ENCODE measurements at regions not wholly inside any gene's neighbourhood (a gene's known extent, or its start where the extent isn't known, plus 50 kb on each side); places are given as distances from the start of the nearest gene placed in this dataset.
A peak's percentile ranks its signal among the peaks of the same experiment; 100 is the strongest.

DNA sequence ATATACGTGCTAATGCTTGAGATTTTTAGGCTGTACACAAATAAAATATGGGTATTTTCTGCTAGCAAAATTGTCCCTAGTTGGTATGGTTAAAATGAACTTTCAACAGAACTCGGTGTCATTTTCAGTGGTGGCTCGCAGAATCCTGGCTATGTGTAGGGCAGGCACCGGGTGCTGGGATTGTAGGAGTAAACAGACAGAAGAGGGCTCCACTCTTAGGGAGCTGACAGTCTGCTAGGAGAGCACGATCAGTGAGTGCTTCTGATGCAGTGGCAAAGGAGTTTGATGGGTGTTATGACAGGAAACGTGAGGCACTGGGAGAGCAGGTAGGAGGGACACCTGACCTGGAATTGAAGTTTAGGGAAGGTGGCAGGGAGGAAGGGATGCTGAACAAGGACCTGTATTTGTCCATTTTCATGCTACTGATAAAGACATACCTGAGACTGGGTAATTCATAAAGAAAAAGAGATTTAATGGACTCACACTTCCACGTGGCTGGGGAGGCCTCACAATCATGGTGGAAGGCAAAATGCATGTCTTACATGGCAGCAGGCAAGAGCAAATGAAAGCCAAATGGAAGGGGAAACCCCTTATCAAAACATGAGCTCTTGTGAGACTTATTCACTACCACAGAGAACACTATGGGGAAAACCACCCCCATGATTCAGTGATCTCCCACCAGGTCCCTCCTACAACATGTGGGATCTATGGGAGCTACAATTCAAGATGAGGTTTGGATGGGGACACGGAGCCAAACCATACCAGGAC is 105.4 kb upstream of the LCLAT1 start:
- DNase-seq (ENCODE audit: low spot score) = no peak

DNA sequence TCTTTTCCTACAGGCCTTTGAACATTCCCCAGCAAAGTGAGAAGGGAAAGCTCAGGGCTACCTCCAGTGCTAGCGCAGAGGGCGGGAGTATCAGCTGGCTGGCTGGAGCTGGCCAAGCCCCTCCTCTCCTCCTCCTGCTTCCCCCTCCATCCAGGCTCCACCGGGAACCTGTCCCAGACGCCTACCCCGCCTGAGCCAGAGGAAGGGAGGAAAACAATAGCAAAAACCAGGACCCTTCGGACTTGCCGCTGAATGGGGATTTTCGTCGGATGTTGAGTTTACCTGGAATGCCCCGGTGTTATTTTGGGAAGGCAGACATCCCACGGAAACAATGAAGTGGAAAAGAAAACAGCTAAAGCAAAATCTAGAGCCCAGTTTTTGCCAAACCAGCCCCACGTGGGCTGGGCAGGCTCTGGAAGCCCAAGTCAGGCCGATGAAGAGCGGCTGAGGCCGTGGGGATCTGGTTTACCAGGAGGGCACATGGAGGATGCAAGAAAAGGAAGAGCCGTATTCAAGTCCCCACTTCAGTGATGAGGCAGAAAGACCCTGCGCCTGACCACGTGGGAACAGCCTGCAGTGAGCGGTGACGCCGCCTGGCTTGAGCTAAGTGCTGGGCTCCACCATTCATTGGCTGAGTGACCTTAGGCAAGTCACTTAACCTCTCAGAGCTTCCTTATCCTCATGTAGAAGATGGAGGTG is 100.4 kb upstream of the LCLAT1 start:
- DNase-seq (ENCODE audit: low spot score) = no peak

DNA sequence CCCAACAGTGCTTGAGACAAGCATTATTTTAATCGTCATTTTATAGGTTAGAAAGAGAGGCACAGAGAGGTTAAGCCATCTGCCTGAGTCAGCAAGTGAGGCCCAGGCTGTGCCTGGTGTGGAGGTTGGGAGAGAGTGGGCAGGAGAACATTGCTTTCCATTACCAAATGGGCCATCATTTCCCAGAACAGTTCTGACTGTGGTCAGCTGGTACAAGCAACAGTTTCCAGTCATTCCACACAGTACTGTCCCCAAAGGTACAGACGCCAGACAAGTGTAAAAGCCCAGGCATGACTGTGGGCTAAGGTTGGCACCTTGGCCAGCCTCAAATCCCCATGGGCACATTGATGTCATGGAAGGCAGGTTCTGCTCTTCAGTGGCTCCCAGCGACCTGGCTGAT is 98.2 kb upstream of the LCLAT1 start:
- no peak for DNase-seq (ENCODE audit: low spot score)

DNA sequence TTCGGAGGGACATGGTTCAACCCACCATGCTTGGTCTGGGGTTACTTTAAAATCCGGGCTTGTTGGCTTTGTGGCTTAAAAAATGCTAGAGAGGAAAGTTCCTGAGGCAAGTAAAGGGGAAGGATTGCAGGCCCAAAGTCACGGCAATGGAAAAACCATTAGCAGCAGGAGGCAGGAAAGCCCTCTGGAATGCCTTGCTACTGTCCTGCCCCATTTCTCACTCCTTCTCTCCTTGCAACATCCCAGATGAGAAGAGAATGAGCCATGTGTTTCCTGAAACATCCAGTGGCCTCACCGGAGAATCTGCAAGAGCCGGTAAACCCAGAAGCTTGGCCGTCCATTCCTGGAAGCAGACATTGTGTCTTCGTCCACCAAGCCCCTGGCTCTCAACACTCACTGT is 97.4 kb upstream of the LCLAT1 start:
- DNase-seq (ENCODE audit: low spot score) = no peak

DNA sequence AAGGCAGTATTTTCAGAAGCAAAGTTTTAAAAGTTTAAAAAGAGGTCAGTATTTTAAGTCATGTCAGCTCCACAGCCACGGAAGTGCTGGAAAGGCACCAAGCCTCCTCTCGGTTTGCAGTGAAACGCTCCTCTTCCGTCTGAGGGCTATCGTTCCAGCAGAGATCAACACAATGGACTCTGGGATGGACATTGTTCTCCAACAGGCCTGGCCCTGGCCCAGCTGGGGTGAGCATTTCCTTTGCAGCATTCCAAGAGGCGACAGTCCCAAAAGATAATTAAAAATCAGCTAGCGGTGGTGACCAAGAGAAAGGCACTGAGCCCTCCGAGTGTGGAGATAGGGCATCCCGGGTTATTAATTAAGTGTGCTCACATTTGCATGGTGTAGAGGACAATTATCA is 95.9 kb upstream of the LCLAT1 start:
- DNase-seq (ENCODE audit: low spot score) = no peak

DNA sequence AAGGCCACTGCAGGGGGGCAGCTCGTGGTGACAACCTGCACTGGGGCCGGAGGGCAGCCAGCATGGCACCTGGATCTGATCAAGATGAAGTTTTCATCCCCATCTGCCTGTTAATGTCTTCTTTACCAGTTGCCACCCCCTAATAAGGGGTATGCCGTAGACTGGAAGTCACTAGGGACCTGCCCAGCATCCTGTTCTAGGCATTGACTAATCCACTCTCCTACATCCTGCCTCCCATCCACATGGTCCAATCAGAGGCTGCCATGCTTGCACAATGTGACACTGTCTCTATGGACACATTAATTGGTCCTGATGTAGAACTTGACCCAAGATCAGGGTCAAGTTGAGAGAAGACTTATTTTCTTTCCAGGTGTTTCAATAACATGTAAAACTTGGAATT is 95.1 kb upstream of the LCLAT1 start:
- no peak for DNase-seq (ENCODE audit: low spot score)

DNA sequence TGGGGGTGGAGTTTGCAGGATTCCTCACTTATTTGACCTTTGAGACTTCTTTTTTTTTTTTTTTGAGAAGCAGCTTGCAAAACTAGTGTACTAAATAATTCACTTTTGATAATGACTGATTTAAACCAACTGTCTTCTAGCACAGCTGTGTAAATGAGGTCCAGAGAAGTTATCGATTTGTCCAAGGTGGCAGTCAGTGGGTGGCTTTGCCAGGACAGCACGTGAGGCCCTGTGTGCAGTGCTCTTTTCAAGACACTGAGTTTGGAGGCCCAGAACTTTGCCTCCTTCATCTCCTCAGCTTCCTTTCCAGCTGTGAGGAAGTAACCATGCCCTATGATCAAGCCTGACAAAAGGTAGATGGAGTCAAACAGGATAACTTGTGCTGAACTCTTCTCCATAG is 92.9 kb upstream of the LCLAT1 start:
- DNase-seq (ENCODE audit: low spot score) = no peak

DNA sequence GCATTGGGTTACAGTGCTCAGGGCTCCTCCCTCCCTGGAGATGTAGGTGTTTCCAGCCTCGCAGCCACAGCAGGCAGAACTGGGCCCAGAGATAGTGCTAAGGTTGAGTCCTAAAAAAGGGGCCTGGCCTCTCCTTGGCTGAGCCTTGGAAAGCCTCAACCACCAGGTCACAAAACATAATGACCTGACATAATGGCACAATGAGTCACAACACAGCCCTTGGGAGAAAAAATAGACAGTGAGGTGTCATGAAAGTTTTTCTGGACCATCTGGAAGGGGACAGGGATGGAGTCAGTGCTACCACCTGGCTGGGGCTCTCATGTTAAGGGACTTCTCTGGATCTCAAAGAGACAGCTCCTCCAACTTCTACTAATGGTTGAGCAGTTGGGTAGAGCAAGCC is 92.4 kb upstream of the LCLAT1 start:
- DNase-seq (ENCODE audit: low spot score) = no peak

DNA sequence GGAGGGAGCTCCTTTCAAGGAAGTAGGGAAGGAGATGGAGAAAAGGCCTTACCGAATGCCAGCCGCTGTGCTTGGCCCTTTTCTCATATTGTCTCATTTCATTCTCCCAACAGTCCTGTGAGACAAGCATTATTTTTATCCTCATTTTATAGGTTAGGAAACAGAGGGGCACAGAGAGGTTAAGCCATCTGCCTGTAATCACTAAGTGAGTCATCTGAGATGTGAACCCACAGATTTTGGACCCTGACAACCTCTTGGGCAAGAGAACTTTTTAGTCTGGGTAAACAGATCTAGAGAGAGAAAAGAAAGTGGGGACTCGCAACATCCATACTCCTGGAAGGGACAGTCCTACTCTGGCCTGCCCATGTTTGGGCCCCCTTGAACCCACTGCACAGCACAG is 91.7 kb upstream of the LCLAT1 start:
- no peak for DNase-seq (ENCODE audit: low spot score)

DNA sequence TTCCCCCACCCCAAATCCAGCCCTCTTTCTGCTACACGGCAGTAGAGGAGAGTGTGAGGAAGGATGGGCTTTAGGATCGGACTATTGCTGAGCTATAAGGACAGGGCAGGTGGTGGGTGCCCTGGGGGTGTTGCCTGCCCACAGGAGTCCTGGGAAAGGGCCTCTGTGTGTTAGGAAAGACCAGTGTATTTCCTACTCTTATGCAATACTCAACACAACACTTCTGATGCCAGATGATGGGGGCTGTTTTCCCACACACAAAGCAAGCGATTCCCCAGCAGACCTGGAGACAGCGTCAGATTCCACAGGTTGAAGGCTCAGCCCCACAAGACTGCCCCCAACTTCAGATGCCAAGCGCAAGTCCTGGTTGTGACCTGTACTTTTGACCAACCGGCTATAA is 91.0 kb upstream of the LCLAT1 start:
- no peak for DNase-seq (ENCODE audit: low spot score)

DNA sequence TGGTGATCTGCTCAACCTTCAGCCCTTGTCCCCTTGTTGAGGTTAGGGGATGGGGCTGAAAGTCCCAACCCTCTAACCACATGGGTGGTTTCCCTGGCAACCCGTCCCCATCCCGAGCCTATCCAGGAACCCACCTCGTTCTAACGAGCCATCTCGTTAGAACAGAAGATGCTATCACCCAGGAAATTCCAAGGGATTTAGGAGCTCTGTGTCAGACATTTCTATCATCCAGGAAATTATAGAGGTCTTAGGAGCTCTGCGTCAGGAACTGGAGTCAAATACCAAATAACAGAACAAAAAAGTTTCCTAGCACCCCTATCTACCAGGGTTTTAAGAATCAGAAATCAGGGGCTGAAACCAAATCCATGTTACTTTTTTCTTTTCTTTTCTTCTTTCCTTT is 90.3 kb upstream of the LCLAT1 start:
- DNase-seq (ENCODE audit: low spot score) = no peak

DNA sequence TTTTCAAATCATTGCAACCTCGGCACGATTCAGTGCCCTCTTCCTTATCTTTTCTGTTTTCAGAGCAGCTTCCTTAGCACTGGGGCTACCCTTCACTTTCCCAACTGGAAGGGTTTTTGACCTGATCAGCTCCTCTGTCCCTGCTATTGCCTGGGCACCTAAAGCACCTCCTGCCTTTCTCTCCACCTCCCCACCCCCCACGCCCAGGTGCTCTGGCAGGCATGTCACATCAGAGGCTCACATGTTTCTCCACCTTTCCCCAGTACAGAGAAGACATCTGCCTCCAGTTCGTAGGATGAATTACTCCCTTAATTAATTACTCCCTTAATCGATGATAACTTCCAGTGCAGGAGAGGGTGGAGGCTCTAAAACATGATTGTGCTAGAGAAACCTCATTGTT is 88.7 kb upstream of the LCLAT1 start:
- no peak for DNase-seq (ENCODE audit: low spot score)

DNA sequence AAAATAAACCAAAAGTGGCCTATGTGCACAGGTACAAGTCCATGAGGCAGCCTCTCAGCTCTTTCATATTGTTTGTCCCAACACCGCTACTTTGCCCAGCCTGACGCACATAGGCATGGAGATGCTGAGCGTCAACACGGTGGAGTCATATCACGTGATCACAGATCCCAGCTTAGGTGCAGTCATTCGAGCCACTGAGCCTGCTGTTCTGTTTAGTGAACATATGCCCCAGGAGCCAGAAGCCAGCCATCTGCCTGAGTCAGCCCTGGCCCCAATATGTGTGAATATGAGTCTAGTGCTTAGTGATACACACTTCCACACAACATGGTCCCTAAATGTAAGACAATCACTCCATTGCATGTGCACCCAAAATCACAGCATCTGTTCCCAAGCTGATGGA is 88.2 kb upstream of the LCLAT1 start:
- no peak for DNase-seq (ENCODE audit: low spot score)

DNA sequence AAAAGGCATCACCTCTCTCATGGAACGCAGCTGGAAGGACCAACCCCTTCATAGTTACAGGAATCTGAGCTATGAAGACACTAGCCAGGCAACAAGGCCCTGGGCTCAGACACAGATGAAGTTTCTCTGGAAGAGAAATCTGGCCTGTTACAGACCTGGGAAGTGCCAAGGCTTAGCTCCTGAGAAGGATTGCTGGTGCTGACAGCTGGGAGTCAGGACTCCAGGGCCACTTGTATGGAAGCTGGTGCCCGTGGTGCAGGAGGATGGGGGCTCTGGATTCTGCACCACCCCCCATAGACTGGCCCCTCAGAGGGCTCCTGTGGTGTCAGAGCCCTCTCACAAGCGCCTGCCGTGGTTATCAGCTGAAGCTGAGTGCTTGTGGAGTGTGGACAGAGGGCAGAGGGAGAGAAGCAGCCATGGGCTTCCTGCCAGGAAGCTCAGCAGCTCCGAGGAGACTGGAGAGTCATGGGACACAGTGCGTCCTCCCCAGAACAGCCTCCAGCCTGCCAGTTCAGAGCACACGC is 87.3 kb upstream of the LCLAT1 start:
- no peak for DNase-seq (ENCODE audit: low spot score)

DNA sequence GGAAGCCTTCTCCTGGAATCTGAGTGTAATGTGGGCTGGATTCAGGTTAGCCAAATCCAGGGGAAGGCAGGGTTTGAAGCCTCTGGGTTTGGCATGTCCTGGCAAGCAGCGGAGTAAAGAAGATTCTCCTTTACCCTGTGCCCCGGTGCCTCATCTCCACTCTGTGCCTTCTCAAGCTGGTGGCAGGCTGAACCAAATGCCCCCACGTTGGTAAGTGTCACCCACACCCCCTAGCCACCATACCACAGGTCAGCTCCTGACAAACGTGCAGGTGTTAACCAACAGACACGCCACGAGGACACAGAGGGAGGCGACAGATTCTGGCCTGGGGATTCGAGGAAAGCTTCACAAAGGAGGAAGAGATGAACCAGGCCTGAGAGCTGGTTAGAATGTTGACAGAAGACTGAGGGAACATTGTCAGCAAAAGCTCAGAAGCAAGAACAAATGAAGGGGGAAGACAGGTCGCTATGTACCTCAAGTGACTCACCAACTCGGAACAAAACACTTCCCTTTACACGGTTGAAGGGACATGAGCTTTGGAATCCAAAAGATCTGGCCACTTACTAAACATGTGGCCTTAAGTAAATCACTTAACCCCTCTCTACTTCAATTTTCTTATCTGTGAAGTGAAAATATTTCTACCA is 85.2 kb upstream of the LCLAT1 start:
- DNase-seq (ENCODE audit: low spot score) = peak; percentile 10

DNA sequence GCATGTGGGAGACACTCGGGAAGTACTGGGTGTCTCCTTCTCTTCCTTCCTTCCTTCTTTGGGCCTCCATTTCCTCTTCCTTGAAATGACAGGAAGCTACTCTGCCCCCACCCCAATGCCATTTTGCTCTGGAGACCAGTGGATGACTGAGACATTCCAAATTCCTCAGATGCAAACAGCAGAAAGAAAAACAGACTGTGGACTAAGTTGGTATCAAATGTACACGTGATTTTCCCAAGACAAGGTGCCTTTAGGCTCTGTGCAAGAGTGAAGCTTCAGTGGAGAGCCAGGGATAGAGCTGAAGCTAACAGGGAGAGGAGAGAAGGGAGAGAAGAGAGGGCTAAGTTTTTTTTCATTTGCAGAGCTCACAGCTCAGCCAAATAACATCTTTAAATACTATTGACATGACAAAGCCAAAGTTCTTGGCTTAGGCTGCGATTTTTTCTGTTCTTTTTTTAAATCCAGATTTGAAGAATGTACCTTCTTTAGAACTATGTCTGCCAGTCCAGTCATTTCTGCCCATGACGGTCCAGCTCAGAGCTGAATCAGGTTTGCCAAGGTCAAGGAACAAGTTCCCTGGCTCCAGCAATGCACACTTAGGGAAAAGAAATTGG is 84.5 kb upstream of the LCLAT1 start:
- DNase-seq (ENCODE audit: low spot score) = no peak

DNA sequence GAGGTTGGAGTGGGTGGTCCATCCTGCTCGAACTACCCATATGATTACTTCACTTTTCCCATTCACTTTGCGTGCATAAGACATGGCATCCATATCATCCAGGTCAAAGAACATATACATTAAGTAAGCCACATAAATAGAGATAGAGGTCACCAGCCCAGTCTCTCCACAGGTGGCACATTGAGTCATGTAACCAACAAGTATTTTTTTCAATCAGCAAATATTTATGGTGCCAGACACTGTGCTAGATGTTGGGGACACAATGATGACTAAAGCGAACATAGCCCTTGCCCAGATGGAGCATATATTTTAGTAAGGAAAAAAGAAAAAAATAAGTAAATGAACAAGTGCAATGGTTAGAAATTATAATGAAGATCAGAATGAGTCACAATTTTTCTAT is 83.6 kb upstream of the LCLAT1 start:
- no peak for DNase-seq (ENCODE audit: low spot score)

DNA sequence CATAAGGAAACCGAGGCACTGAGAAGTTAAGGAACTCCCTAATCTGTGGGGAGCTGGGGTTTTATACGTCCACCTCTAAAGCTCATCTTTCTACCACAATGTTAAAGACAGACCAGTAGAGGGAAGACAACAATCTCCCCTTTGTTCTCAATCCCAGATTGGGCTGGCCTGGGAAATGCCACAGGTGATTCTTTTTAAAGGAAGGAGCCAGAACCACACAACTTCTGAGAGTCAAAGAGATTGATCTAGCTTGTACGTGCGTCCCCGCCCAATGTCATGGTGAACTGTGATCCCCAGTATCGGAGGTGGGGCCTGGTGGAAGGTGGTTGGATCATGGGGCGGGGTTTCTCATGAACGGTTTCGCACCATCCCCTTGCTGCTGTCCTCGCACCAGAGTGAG is 81.8 kb upstream of the LCLAT1 start:
- DNase-seq (ENCODE audit: low spot score) = no peak

DNA sequence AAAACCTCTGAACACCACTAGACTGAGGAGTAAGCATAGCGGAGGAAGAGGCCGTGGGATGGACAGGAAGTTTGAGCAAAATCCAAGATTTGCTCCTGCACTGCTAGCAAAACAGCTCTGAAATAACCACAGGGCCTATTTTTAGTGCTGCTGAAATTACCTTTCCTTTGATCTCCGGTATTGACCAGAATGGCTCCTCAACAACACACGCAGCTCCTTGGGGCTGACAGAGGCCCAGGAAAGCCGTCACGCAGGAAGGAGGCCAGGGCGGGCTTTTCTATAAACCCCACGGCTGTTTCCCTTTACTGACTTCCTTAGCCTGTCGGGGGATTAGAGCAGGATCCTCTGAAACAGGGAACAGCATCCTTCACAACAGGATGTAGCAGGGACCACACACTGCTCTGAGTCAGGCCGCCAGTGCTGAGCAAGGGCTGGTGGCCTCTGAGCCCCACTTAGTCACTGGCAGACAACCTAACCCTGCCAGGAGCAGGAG is 80.8 kb upstream of the LCLAT1 start:
- peak; percentile 15 for DNase-seq (ENCODE audit: low spot score)

DNA sequence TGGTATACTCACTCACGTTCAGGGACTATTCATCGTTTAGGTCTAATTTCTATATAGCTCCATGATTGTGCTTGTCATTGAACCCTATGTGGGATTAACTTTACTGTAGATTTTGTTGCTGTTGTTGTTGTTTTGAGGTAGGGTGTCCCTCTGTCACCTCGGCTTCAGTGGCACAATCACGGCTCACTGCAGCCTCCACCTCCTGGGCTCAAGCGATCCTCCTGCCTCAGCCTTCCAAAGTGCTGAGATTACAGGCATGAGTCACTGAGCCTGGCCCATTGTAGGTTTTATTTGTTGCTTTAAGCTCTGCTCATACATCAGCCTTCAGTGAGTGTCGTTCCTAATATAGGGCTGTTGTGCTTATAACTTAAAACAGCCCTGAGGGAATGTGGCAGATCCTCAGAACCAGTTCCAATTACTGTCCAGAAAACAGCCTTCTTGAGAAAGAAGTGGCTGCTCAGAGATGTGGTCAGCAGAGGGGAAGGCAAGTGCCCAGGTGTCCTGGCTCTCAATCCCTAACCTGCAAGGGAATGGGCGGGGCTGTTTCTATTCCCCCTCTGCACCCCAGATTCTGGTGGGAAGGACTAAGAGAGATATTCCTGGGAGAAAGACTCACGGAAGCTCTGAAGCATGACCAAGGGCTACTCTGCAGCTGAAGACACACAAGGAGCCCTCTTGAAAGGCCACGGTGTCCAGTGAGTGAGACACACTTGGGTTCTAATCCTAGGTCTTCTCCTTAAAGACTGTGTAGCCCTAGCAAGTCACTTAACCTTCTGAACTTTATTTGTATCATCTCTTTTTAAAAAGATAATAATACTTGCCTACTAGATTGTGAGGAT is 79.6 kb upstream of the LCLAT1 start:
- no peak for DNase-seq (ENCODE audit: low spot score)

DNA sequence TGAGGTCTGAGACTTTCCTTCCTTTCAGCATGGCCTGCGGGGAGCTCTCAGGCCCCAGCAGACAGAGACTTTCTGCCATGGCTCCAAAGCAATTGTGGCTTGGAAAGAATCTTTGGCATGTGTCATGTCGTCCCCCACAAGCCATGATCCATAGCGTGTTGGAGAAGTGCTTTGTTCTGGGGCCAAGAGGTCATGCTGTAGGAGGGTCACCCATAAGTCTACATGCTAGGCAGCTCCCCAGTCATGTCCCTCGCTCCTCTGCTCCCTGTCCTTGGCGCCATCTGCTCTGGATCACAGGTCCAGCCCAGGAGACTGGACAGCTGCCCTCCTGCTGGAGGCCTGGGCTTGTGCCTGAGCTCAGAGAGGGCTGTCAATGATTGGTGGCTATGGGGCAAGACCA is 78.8 kb upstream of the LCLAT1 start:
- no peak for DNase-seq (ENCODE audit: low spot score)
